HG03439 (cell line): ENCODE measurements at regions not wholly inside any gene's neighbourhood (a gene's known extent, or its start where the extent isn't known, plus 50 kb on each side); places are given as distances from the start of the nearest gene placed in this dataset.
"Not testable (repeated sequence)": the region's sequence is repeated elsewhere in the genome, so short reads cannot be mapped to it uniquely, and the experiment has no call there.

Experiments
- ATAC-seq: cut with Tn5 transposase; IDR thresholded peaks from one replicate; pipeline ENCODE4 v1.9.1; 2021; ENCODE audit warnings: mild to moderate bottlenecking, moderate library complexity; ENCODE audit not compliant: unreplicated experiment

GRCh38 chr7:16267953-16268820 lies 153.2 kb downstream of the CRPPA start:
- no peak for ATAC-seq

- no peak for ATAC-seq
These were observed 154.5 kb downstream of the CRPPA start for GRCh38 chr7:16266877-16267276.

- ATAC-seq = not testable (repeated sequence)
These were observed 154.9 kb downstream of the CRPPA start for GRCh38 chr7:16266470-16266869.

GRCh38 chr7:16265863-16266458 lies 155.4 kb downstream of the CRPPA start:
- no peak for ATAC-seq

- ATAC-seq = no peak
These were observed 156.2 kb downstream of the CRPPA start for GRCh38 chr7:16264823-16265804.

GRCh38 chr7:16264036-16264819 lies 157.1 kb downstream of the CRPPA start:
- no peak for ATAC-seq

- not testable (repeated sequence) for ATAC-seq
These were observed 158.0 kb downstream of the CRPPA start for GRCh38 chr7:16263377-16263776.

- ATAC-seq = no peak
These were observed 159.7 kb downstream of the CRPPA start for GRCh38 chr7:16261654-16262053.

GRCh38 chr7:16261100-16261499 lies 160.2 kb downstream of the CRPPA start:
- ATAC-seq = no peak

- ATAC-seq = no peak
These were observed 161.1 kb downstream of the CRPPA start for GRCh38 chr7:16260236-16260728.

GRCh38 chr7:16256419-16256818 lies 164.9 kb downstream of the CRPPA start:
- ATAC-seq = not testable (repeated sequence)

- ATAC-seq = not testable (repeated sequence)
These were observed 165.4 kb downstream of the CRPPA start for GRCh38 chr7:16255952-16256351.

- not testable (repeated sequence) for ATAC-seq
These were observed 170.7 kb downstream of the CRPPA start for GRCh38 chr7:16250655-16251054.

- not testable (repeated sequence) for ATAC-seq
These were observed 172.1 kb downstream of the CRPPA start for GRCh38 chr7:16249204-16249603.

GRCh38 chr7:16248556-16248955 lies 172.8 kb downstream of the CRPPA start:
- ATAC-seq = not testable (repeated sequence)

- ATAC-seq = no peak
These were observed 176.9 kb downstream of the CRPPA start for GRCh38 chr7:16244469-16244868.

- ATAC-seq = no peak
These were observed 178.4 kb downstream of the CRPPA start for GRCh38 chr7:16242920-16243319.

- ATAC-seq = no peak
These were observed 180.3 kb downstream of the CRPPA start for GRCh38 chr7:16241017-16241416.

- ATAC-seq = no peak
These were observed 185.0 kb downstream of the CRPPA start for GRCh38 chr7:16236381-16236780.
